Ureter (tissue), 1 donor: ENCODE measurements at regions not wholly inside any gene's neighbourhood (a gene's known extent, or its start where the extent isn't known, plus 50 kb on each side); places are given as distances from the start of the nearest gene placed in this dataset.
"Not testable (repeated sequence)": the region's sequence is repeated elsewhere in the genome, so short reads cannot be mapped to it uniquely, and the experiment has no call there.

Source experiments
- DNase-seq: peaks from one replicate; pipeline ENCODE4 v3.0.0-alpha.2; 2020; ENCODE audit warnings: low spot score
- donor health status: DM: yes; HTN: yes; CAD: no.

DNA sequence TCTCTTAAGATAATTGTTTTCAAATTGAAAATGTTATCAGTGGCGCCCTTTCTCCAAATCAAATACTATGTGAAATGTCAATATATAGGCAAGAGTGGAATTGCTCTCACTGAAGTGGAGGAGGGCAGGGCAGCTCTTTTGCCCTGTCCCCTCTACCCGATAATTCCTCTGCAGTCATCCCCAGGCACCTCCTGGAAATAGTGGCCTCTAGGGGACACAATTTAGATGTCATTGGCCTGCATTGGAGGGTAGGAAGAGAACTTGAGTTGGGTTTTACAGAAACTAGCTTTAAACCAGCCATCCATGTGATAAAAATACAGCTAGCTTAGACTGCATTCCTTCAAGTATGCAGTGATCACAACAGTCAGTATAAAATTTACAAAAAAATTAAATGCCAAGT, 288.9 kb downstream of the EDEM1 start:
- DNase-seq = no peak

DNA sequence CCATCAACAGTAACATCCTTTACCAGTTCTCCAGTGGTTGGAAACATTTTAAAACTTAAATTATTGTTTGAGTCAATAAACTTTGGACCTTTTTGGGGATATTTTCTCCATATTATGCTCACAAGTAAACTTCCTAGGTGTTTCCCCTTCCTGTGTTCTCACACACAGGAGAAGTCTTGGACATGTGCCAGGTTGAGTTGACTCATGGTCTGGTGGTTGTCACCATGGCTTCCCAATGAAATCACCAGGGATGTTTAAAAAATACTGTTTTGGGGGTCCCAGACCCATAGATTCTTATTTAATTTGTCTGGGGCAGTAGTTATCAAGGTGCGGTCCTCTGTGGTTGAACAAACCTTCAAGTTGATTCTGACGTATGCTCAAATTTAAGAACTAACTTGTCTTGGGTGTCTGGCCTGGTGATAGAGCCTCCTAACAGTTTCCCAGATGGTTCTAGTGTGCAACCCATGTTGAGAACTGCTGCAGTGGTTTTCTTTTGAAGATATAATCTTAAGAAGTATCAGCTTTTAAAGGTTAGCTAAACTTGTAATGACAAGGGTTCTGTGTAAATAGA, 291.8 kb downstream of the EDEM1 start:
- DNase-seq = no peak

DNA sequence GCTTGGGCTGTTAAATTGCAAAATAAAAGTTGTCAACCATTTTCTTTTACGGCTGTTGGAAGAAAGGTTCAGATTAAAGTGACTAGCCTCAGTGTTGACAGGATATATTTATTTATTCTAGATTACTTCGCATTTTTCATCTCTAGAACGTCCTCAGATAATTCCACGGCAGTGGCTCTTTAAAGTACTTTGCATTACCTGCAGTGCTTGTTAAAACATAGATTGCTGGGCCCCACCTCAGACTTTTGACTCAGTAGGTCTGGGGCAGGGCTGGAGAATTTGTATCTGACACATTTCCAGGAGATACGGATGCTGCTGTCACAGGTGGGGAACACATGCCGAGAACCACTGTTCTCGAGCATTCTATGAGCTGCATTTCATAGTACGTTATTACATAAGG, 292.7 kb downstream of the EDEM1 start:
- DNase-seq = no peak

DNA sequence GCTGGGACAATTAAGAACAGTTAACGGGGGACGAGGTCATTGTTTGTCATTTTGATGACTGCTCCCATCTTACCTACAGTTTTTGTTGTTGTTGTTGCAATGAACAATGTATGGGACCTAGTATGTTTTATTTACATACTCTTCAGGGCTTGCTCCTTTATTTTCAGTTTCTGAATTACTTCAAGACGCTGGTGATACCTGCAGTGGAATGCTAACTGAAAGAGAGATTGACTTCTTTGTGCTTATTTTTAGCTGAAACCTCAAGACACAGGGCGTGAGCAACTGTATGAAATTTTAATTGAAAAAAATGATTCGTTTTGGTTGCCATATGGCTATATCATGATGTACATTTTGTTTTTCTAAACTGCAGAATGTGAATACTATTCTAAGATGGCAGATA, 297.9 kb downstream of the EDEM1 start:
- DNase-seq = no peak

DNA sequence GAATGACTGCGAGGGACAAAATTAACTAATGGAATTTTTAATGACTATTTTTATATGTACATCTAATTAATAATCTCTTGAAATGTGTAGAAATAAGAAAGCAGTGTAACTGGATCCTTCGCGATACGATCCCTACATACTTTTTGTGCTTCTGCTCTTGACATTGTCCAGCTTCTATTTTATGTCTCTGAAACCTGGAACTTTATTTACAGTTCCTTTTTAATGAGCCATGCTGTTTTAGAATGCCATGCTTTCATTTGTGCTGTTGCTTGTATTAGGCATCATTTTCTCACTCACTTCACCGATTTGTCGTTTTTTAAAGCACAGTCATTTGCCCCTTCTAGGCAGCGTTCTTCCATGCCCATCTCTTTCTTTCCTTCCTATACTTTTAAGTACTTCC, 301.3 kb downstream of the EDEM1 start:
- no peak for DNase-seq

DNA sequence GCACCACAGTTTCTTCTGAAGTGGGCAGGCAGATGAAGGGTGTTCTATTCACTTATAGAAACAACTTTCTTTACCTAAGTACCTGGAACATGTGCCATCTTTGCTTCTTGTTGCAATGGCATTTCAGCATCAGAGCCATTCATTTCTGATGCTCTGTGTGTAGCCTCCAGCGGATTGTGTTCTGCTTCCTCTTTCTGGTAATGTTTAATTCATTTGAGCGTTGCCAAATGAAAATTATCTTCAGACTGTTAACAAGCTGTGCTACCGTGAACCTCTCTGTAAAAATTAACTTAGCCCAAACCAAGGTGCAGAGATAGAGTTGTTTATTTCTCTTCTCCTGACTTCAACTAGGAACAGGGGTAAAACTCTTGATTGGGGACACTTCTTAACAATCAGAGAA, 302.0 kb downstream of the EDEM1 start:
- no peak for DNase-seq

DNA sequence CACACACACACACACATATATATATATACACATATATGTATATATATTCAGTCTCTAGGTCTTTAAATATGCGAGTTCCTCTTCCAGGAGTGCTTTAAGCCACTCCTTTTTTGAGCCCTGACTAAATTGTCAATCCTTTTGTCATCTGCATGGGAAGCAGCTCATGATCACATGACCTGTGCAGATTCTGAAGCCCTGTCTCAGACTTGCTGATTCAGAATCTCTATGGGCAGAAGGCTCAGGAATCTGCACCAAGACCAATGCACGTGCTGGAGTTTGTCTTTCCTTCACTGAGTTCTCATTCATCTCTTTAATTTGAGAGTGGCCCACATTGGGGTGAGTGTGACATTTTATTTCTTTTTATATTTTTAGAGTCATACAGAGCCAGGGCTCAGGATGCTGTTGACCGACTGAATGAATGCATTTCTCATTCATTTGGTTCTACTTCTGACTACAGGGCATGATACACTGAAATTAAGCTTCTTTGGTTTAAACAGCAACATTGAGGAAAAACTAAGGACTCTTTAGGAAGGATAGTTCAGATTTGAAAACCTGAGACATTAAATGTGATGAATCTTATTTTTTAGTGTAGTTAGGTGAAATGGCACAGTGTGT, 307.5 kb downstream of the EDEM1 start:
- no peak for DNase-seq

DNA sequence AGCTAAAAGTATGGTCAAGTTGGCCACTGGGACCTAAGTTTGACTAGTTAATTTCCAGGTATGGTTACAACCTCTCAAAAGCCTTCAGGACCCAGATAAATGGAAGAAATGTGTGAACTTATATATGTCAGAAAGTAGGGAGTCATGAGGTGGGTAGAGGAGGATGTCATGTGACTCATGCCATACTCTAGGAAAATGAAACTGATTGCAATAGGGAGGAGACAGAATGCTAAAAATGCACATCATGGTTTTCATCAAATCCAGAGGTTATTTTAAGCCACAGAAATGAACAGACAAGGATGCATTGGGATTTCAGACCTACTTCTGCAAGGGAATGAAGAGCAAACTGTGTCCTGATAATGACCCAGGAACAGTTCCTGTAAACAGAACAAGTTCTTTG, 310.0 kb downstream of the EDEM1 start:
- no peak for DNase-seq

DNA sequence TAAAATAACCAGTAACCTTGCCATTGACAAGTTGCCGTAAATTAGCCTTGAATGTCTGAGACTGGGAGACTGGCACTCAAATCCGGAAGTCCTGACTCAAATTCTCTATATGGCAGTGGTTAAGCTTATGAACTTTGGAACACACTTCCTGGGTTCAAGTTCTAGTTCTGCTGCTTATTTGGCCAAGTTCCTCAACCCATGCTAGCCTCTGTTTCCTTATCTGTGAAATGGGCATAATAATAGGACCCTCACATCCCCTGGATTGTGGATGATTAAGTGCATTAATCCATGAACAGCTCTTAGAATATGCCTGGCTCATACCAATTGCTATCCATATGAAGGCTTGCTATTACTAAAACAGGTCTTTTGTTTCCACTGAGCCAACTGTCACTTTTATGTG, 311.5 kb downstream of the EDEM1 start:
- DNase-seq = no peak

DNA sequence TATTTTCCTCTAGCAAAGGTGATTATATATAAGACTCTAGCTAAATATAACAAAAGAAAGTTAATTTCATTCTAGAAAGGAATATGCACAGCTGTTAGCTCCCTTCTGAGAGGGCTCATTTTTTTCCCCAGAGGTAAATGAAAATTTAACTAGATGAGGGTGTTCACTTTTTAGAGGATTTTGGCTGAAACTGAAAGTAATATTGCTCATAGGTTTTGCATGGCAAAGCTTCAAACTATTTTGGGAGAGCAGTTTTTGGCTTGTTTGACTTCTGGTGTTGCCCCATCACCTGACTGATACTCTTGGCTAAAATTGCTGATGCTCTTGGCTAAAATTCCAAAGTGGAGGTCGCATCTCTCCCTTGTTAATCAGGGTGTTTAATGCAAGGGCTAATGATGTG, 311.9 kb downstream of the EDEM1 start:
- no peak for DNase-seq

DNA sequence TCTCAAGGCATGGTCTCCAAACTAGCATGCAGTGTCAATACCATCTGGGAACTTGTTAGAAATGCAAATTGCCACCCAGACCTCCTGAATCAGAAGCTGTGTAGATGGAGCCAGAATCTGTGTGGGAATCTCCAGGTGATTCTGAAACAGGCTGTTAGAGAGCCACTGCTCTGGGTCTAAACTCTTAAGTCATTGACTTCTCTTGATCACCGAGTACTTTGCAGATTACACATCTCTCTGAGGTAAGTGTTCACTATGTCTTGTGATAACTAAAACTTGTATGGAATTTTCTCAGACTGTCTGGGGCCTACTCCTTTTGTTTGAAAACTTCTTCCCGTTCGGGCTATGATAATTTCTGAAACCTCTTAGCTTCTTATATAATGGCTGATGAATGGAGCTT, 315.6 kb downstream of the EDEM1 start:
- DNase-seq = no peak

DNA sequence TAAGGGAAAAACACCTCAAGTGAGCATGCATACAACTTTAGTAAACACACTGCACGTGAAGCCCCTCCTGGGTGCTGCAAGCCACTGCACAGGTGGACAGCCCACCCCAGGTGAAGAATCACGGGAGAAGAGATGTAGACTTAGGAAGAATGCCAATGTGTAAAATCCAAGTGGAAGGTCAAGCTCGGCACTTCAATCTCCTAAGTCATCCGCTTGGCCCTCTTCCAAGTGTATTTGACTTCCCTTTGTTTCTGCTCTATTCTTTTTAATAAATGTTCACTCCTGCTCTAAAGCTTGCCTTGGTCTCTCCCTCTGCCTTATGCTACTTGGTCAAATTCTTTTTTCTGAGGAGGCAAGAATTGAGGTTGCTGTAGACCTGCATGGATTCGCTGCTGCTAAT, 316.6 kb downstream of the EDEM1 start:
- DNase-seq = no peak

DNA sequence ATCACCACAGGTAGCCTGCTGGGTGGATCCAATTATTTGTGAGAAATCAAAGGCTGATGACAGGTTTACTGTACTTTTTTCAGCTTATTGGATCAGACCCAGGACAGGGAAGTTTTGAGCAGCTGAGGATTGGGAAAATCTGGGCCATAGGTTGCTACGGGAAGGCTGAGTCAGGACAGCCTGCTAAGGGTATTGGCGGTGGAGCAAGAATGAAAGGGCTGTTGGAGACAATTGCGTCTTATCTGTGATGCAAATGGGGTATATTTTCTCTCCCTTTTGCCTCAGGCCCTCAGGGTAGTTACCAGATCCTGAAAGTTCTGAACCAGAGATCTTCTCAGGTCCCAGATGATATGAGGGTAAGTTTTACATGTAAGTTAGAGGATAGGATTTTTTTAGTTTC, 317.7 kb downstream of the EDEM1 start:
- no peak for DNase-seq

DNA sequence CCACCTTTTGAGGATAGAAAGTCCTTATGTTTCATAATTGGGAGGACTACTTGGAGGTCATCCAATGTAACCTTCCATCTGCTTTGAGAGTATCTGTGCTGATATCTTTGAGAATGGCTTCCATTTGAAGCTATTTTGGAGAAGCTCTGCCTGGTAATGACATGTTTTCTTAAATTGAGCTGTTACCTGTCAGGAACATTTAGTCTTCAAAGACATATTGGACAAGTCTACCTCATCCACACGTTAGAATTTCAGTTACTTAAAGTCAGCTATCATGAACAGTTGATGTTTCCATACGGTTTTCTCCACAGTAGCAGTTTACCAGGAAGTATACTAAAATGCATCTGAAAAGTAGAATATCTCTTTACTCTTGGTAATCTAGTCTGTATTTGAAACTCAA, 318.5 kb downstream of the EDEM1 start:
- no peak for DNase-seq

DNA sequence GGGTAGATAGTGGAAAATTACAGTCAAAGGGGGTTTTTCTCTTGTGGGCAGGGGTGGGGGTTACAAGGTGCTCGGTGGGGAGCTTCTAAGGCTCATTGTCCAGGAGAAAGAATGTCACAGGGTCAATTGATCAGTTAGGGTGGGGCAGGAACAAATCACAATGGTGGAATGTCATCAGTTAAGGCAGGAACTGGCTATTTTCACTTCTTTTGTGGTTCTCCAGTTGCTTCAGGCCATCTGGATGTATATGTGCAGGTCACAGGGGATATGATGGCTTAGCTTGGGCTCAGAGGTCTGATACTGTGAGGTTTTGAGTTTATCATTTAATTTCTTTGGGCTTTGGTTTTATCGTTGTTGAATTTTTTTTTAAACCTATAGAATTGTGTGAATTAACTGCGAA, 321.4 kb downstream of the EDEM1 start:
- DNase-seq = not testable (repeated sequence)

DNA sequence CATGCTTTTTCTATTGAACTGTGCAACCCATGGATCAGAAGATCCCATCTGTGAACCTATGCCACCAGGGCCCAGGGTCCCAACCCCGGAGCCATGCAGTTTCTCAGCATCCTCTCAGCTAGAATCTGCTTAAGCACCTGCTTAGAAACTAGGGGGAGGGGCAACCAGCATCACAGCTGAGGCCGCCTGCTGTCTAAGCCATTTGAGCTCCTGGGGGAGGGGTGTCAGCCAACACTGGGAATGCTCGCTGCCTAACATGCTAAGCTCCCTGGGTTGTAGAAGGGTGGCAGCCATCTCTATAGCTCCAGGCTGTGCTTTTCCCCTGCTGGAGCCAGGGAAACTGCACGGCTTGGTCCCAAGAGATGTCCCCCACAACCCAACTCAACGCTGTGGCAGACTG, 322.8 kb downstream of the EDEM1 start:
- no peak for DNase-seq

DNA sequence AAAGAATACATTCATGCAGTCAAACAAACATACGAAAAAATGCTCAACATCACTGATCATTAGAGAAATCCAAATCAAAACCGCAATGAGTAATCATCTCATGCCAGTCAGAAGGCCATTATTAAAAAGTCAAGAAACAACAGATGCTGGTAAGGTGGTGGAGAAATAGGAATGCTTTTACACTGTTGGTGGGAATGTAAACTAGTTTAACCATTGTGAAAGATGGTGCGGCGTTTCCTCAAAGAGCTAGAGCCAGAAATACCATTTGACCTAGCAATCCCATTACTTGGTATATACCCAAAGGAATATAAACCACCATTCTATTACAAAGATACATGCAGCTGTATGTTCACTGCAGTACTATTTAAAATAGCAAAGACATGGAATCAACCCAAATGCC, 330.4 kb downstream of the EDEM1 start:
- no peak for DNase-seq

DNA sequence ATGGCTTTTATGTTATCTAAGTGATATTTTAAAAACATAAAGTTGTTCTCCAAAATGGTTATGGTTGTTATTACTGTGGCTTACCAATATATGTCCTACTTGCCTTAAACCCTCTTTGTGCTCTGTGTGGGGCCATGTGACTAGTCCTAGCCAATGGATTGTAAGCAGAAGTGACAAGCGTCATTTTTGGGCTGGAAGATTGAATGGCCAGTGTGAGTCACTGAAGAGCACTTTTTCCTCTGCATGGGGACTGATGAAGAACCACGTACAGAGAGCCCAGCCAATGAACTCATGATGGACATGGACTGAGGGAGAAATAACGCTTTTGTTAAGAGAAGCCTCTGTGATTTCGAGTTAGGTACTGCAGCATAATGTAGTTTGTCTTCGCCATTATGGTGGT, 332.7 kb downstream of the EDEM1 start:
- no peak for DNase-seq

DNA sequence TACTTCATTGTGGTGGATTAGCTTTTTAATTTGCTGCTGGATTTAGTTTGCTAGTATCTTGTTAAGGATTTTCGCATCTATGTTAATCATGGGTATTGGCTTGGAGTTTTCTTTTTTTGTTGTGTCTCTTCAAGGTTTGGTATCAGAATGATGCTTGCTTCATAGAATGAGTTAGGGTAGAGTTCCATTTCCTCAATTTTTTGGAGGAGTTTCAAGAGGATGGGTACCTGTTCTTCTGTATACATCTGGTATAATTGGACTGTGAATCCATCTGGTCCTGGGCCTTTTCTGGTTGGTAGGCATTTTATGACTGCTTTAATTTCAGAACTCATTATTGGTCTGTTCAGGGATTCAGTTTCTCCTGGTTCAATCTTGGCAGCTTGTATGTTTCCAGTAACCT, 335.6 kb downstream of the EDEM1 start:
- no peak for DNase-seq

DNA sequence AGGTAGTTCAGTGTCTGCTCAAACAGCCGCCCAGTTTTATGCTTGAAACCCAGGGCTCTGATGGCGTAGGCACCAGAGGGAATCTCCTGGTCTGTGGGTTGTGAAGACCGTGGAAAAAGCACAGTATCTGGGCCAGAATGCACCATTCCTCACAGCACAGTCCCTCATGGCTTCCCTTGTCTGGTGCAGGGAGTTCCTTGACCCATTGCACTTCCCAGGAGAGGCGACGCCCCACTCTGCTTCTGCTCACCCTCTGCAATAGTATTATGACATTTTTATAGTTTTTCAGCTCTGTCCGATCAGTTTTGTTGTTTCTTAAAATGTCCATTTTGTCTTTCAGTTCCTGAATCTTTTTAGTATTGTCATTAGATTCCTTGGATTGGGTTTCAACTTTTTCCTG, 343.5 kb downstream of the EDEM1 start:
- no peak for DNase-seq

DNA sequence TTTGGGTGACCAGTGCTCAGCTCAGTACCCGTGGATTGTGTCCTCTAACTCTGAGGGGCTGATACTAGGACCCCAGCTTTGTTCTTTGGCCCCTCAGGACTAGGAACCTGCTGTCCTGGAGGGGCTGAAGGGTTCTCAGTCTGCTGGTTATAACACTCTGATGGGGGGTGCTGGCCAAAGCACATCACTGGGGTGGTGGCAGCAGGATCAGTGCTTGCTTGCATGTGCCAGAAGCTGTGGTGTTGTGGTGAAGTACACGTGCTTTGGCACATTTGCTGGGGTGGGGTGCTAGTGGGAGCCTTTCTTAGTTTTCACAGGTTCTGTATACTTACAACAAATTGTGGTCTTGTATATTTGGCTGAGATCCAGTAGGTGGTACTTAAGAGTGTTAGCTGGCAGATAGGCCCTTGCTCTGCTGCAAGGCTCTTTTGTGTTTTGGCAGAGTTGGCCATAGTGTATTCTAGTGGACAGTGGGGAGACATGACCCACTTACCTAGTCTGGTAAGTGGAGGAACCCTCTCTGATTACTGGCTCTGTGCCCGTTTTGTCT, 344.3 kb downstream of the EDEM1 start:
- no peak for DNase-seq

DNA sequence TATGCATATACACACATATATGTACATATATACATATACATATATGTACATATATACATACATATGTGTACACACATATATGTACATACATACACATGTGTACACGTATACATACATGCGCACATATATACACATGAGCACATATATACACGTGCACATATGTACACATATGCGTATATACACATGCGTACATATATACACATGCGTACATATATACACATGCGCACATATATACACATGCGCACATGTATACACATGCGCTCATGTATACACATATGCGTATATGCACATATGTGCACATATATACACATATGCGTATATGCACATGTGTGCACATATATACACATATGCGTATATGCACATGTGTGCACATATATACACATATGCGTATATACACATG, 353.0 kb downstream of the EDEM1 start:
- no peak for DNase-seq

DNA sequence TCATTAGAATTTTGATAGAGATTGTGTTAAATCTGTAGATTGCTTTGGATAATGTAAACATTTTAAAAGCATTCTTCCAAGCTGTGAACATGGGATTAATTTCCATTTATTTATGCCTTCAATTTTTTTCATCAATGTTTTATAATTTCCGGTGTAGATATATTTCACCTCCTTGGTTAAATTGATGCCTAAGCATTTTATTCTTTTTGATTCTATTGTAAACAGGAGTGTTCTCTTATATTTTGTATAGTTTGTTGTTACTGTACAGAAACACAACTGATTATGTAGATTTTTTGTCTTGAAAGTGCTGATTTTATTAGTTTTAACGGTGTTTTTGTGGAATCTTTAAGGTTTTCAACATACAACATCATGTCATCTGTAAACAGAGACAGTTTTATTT, 355.0 kb downstream of the EDEM1 start:
- DNase-seq = no peak

DNA sequence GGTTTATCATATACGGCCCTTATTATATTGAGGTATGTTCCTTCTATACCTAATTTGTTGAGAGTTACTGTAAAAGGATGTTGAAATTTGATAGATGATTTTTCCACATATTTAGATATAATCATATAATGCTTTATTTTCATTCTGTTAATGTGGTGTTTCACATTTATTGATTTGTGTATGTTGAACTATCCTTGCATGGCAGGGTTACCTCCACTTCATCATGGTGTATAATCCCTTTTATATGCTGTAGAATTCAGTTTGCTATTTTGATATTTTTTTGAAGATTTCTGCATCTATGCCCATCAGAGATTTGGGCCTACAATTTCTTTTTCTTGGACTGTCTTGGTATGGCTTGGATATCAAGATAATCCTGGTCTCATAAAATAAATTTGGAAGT, 355.5 kb downstream of the EDEM1 start:
- no peak for DNase-seq
